Fibroblast of skin of left biceps (primary cell): ENCODE measurements at regions not wholly inside any gene's neighbourhood (a gene's known extent, or its start where the extent isn't known, plus 50 kb on each side); places are given as distances from the start of the nearest gene placed in this dataset.
A peak's percentile ranks its signal among the peaks of the same experiment; 100 is the strongest.
"Not testable (repeated sequence)": the region's sequence is repeated elsewhere in the genome, so short reads cannot be mapped to it uniquely, and the experiment has no call there.

Source experiments
- DNase-seq, 2 experiments: peaks; one replicate each; pipeline ENCODE4 v3.0.0-alpha.2; 2013; ENCODE audit warnings: low read depth in 2 of 2

DNA sequence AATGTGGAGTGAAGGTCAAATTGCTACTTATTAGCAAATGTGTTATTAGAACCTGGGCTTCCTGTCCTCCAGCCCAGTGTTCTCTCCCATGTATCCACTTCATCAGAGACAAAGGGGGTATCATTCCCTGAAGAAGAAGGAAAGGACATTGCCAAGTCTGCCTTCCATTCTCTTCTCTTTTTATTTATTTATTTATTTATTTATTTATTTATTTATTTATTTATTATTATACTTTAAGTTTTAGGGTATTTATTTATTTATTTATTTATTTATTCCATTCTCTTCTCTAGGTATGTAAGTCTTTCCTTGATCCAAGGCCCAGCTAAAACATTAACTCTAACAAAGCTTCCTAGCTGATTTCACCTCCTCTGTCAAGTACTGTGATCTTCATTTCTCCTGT lies 277.8 kb upstream of the DNAJC19 start:
- no peak for DNase-seq

DNA sequence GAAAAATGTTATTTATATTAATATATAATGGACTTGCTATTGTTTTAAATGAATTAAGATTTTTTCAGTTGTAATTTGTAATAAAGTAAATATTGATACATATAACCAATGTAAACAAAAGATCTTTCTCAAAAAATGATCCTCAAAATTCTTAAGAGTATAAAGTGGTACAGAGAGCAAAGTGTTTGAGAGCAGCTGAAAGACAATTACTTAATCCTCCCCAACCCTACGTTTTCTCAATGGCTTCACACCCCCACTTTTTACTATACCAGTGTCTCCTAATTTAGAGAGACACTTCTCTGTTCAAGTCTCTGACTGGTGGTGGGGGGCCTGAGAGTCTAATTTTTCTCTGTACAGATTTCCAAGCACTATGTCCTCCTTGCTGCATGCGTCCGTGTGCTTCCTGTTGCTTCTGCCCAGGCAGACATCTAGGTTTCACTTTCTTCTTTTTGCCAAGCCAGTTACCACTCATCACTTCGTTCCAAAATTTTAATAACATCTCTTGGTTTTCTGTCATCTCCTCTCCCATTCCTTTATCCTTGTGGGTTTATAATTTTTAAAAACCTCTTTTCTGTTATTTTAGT lies 276.3 kb upstream of the DNAJC19 start:
- no peak for DNase-seq

DNA sequence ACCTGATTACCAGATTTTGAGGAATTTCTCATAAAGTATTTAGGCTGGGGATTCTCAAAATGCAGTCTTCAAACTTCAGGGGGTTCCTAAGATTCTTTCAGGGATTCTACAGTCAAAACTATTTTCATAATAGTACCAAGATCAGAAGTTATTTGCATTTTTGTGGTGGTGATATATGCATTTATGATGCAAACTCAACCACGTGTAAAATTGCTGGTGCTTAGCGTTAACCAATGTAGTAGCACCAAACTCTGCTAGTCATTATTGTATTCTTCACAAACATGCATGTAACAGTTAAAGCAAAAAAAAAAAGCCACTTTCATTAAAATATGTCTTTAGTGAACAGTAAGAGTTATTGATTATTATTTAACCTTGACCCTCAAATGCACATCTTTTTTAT lies 274.9 kb upstream of the DNAJC19 start:
- DNase-seq, result no peak

DNA sequence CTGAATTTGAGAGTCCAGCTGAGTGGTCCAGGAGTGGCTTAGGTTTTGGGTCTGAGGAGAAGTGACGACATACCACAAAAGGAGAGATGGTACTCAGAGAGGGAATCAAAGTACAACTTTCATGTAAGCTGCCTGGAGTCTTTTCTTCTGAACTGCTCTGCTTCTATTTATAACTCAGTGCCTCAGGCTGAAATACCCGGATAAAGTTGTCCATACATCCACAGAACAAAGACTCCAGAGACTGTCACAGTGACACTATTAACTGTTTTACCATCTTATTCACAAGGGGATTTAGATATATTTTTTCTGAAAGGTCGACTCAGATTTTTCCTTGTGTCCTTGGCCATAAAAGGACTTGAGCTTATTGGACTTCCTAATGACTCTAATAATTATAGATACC lies 264.3 kb upstream of the DNAJC19 start:
- no peak for DNase-seq

DNA sequence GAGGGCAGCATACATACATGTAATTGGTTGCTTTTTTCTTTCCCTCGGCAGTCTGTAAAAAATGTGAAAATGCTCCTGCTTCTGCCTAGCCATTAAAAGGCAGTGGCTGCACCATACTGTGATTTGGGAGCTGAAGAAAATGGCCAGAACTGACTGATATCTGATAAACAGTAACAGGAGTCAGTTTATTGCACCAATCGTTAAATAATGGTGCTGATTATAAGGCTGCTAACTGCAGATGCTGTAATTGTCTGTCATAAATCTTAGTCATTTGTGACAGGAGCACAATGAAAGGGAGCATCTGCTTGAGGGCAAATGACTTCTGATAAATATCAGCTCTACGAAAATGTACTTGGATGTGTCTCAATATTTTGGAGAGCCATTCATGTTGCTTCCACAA lies 263.1 kb upstream of the DNAJC19 start:
- DNase-seq, result no peak

DNA sequence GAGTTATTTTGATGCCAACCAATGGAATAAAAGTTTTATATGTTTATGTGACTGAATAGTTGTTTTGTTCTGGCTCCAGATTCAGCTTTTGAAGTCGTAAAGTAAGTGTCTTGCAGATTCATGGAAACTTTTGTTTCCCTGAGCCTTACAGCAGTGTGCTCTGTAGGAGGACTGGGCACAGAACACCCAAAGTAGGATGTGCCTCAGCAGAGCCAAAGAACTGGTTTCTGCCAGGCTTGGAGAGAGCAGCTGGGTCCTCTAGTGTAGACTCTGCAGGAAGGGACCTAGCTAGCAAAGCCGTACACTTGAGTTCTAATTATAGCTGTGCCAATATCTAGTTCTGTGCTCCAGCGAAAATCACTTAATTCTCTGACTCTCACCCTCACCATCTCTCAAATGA lies 261.2 kb upstream of the DNAJC19 start:
- no peak for DNase-seq

DNA sequence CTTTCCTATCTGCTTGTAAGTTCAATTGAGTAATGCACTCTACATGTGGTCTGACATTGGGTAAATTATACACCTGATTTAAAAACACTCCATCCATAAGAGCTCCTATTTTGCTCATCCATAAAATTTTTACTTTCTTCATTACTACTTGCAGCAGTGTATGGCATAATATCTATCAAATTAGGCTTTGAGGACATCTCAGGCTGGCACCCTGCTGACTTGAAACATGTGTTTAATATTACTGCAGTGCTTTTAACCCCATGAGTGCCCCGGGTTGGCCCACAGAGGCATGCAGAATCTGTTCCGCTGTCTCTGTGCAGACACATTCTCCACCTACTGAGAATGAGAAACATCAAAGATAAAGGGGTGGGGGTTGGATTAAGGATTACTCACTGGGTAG lies 249.9 kb upstream of the DNAJC19 start:
- DNase-seq, result no peak

DNA sequence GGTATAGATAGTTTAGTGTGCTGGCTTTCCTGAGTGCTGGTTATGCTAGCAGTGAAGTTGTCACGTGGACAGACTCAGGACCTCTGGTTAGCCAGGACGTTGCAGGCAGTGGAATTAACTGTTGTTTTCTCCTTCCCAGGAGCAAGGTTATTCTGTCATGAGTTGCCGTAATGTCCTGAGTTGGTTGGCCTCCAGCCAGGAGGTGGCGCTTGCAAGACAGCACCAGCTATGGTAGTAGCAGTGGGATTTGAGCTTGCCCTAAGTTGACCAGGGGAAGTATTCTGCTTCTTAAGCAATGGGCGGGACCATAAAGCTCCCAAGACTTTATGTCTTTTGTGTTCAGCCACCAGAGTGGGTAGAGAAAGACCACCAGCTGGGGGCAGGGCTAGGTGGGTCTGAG lies 240.7 kb upstream of the DNAJC19 start:
- DNase-seq, result no peak

DNA sequence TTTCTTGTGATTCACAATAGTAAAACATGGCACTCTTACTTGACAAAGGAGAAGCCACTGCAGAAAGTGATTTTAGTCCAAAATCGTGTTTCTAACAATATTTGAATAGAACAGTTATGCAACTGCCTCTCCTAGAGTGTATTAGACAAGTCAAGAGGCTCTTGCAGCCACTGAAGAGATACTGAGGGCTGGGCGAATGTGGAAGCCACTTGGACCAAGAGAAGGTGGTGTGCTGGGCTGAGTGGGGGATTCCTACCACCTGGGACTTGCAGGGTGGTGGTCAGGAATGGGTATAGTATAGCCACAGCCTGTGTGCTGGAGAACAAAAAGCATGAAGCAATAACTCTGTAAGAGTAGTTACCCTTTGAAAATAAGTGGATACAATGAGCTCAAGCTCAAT lies 223.8 kb upstream of the DNAJC19 start:
- DNase-seq, result no peak

DNA sequence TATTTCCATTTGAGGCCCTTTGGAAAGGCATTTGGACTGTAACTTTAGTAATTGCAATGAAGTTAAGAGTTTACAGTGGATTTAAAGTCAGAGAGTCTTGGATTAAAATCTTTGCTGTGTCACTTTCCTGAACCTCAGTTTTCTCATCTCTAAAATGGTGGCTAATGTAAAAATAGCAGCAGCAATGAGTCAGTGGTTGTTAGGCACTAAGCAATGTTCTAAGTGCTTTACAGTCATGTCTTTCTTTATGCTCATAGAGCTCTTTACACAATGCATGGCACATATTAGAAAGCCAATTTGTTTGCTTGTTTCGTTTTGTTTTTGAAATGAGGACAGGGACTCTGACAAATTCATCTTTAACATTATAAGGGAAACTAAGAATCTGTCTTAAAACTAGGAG lies 222.7 kb upstream of the DNAJC19 start:
- no peak for DNase-seq

DNA sequence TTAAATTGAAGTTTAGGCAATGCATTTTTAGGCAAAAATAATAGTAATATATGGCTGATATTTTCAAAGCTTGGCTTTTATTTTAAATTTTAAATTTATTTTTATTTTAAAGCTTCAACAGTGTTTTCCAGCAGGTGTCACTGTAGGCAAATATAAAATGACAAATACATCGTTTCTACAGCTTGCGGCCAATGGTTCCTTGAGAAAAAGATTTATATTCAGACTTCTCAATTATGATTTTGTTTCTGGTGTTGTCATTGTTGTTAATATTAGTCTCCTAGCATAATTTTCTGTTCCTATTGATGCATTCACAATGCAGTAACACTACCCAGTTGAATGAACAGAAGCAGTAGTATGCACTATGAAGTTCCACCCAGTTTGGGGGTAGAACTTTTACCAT lies 220.7 kb upstream of the DNAJC19 start:
- DNase-seq, result no peak

DNA sequence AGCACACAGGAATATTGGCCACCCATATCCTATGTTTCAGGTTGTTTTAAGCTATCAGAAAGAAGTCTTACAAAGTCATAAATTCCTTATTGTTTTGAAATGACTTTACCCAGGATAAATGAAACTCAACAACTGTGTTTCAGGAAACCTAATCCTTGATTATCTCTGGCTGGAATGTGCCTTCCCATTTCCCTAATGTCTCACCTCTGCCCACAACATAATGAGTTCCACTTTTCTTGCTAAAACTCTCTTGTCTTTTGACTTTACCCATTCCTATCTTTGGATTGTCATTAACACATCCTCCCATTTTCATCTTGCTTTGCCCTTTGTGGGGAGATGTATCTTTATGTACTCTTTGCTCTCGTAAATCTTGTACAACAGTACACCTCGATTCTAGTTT lies 200.0 kb upstream of the DNAJC19 start:
- DNase-seq, result no peak

DNA sequence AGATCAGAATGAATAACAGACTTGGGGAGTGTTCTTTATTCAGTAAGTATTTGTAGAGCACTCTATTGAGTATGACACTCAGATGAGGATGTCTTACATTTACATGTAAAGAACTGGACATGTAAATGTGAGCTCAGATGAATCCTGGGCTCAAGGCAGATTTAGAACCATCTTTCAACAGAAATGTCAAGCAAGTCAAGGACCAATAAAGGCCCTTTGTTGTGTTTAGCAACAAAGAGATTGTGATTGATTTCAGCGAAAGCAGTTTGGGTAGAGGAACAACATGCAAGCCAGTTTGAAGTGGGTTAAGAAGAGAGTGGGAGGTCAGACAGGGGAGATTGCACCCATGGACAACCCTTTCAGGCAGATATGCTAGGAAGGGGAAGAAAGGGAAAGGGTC lies 194.2 kb upstream of the DNAJC19 start:
- DNase-seq, result no peak

DNA sequence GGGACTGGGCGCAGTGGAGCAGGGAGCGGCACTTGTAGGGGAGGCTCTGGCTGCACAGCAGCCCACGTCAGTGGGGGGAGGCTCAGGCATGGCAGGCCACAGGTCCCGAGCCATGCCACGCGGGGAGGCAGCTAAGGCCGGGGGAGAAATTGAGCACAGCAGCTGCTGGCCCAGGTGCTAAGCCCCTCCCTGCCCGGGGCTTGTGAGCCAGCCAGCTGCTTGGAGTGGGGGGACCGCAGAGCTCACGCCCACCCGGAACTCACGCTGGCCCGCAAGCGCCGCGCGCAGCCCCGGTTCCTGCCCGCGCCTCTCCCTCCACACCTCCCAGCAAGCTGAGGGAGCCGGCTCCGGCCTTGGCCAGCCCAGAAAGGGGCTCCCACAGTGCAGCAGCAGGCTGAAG lies 193.5 kb upstream of the DNAJC19 start:
- DNase-seq, result not testable (repeated sequence)

DNA sequence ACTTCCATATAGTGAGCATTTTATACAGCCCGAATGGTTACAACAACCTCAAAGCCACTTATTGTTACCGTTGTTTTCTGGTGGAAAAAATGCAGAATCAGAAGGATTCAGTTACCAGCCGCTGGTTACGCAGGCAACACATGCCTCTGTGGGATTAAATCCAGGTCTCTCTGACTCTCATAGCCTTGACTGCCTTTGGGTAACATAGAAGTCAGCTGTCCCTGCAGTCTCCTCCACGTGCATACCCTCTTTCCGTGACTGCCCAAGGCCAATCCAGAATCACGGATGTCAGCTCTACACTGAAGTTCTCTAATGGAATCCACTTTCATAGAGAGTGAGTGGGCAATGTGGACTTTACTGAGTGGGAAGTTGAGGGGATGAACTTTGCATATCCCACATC lies 189.5 kb upstream of the DNAJC19 start:
- DNase-seq, result no peak

DNA sequence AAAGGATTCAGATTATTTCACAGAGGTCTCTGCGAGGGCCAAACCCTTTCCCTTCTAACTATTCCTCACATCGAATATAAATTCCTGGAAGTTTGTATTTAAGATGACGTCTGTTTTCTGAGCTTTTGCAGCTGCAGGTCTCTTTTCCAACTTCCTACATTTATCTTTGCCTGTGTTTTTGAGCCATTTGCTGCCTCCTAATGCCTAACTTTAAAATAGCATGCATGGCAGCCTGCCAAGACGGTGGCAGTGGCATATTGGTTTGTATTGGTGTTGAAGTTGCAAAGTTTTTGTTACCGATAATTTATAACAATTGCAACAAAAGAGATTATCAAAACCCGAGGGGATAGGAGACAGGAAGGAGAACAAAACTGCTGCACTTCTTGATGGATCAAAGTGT lies 187.1 kb upstream of the DNAJC19 start:
- peak; percentile 1 for DNase-seq

DNA sequence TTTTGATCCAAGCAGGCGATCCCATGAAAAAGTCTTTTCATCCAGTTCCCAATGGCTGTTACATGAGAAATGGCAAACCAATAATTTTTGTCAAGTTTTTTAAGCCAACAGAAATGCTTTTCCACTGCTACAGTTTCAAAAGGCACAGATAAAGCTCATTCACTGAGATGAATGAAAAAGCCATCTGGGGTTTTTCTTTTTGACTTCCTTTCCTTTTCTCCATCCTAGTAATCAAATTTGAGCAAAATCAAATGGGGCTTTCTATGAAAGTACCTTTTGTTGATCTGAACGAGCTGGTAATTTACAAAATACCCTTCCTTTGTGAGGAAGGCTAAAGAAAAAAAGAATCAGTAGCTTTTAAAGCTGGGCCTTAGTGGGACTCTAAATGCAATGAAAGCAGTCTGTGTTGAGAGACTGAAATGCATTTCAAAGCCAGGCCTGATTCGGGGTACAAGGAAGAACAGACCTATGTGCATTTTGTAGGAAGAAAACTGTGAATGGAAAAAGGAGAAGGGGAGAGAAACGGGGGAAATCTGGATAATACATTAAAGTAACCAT lies 185.2 kb upstream of the DNAJC19 start:
- no peak for DNase-seq

DNA sequence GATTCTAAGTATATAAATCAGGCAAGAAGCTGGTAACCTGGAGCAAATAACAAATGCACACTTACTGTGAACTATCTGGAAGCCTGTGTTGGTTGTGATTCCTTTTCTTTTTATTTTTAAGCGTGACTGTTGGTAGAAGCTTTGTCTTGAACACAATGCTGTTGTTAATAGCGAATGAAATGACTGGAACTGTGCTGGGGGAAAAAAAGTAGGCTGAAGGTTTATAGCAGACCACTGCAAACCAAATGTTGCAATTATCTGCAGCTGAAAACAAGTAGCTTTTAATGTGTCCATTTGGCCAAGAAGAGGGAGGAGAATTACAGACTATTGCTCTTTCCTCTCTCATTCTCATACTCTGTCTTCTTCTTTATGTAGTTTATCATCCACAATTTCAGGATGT lies 184.5 kb upstream of the DNAJC19 start:
- DNase-seq, result no peak

DNA sequence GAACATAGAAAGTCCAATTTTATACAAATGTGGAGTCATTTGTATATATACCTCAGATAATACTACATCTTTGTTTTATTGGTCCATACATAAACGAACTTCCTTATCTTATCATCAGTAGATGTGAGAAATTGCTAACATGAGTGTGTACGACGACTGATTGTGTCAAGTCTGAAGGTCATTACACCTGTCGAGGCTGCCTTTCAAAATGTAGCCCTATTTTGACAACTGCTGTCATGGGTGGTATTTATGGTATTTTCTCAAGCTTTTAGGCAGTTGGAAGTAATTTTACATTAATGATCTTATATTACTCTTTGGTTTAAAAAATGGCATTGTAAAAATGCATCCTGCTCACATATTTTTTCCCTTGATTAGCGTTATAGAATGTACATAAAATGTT lies 183.7 kb upstream of the DNAJC19 start:
- no peak for DNase-seq

DNA sequence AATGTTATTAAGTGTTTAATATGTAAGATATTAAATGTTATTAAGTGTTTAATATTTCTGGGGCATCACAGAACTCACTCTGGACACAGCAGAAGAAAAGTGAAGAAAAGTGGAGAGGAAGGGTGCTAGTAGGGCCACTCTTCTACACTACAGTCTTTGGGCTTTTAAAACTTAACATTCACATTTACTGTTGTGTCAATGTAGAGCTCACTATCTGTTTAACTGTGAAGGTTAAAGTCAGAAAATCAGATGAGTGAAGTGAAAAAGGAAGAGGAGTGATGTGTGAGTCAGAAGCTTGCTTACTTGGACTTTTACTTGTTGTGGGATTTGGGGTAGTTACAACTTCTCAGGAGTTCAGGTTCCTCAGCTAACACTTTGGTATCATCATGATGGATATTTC lies 145.3 kb upstream of the DNAJC19 start:
- no peak for DNase-seq

DNA sequence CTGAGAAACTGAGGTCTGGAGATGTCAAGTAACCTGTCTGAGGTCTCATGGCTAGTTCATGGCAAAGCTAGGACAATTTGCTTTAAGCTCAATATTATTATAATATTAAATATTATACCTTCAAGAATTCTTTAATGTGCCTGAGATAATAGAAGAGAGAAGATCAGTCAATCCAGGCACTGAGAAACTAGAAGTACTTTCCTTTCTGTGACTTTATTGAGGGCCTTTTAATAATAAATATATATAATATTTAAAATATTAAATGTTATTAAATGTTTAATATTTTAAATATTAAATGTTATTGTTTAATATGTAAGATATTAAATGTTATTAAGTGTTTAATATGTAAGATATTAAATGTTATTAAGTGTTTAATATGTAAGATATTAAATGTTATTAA lies 144.3 kb upstream of the DNAJC19 start:
- DNase-seq, result no peak

DNA sequence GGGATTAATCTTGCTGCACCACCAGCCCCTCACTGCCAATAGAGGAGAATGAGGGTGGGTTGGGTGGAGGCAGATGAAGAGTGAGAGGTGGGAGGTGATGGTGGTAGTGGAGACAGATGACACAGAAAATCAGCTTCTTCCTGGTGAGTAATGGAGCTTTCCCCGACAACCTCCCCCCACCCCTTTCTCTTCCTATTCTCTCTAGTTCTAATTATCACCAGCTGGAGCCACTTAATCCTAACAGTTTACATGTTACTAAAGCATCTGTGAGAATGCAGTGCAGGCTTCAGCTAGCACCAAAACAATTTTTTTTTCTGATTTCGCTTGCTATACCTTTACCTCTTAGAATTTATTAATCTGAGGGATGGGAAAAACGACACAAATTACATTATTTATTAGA lies 116.1 kb upstream of the DNAJC19 start:
- peak in 1 of 2 experiments; percentile 1 for DNase-seq

DNA sequence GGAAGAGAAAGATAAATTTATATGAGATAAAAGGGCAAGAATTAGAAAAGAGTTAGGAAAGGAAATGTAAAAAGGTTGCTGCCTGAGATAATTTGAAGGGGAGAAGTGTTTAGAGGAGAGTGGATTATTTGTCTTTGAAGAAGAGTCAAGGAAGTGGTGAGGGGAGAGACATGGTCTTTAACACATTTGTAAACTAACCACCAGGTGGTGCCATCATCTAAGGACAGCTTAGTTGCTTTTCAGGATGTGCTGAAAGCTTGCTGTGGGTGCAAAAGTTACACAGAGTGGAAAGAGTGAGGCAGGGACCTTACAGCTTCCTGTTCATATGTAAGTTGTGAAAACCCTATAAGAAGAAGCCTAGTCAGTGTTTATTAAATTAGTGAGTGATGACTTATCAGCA lies 114.1 kb upstream of the DNAJC19 start:
- no peak for DNase-seq

DNA sequence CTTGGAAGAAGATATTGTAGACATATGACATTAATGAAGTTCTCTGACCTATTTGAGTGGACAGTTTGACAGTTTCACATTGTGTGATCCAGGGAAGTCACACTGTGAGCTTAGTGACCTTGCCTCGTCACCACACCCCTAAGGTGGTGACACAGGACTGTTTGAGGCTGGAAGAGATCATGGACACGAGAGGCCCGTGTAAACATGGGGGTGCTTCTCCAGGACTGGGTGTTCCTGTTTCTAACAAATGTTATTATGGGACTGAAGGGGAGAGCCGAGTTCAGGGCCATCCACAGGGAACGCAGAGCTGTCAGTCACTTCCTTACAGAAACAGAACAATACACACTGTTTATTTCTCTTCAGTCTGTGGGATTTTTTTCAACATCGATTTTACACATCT lies 96.5 kb upstream of the DNAJC19 start:
- no peak for DNase-seq
